ENCODE measurements at regions not wholly inside any gene's neighbourhood (a gene's known extent, or its start where the extent isn't known, plus 50 kb on each side); places are given as distances from the start of the nearest gene placed in this dataset.

GRCh38 chr5:68476854-68477253 is 261.3 kb downstream of the PIK3R1 start:
- no peak for DNase-seq
- intact Hi-C loops (cut with DNase I, micrococcal nuclease): no loop called here
- CTCF ChIA-PET: no interaction called here
- no peak for ATAC-seq
- Mint-ChIP-seq H3K27ac (no peak overlapping the region), H3K27me3 (peaks cover 3% of the 10 kb centered on the region), H3K36me3 (ENCODE audit: low read depth) (no peaks in the 10 kb centered on the region), H3K4me3 (no peak overlapping the region), H3K4me1 (no peaks in the 10 kb centered on the region), H3K9me3 (ENCODE audit: low read depth) (no peaks in the 10 kb centered on the region)
- POLR2A ChIA-PET: no interaction called here

GRCh38 chr5:68478301-68479095 is 262.9 kb downstream of the PIK3R1 start:
- H3K27me3 Mint-ChIP-seq: peaks cover 5% of the 10 kb centered on the region
- H3K9me3 Mint-ChIP-seq (ENCODE audit: low read depth): no peaks in the 10 kb centered on the region
- POLR2A ChIA-PET: no interaction called here
- no peak for DNase-seq
- no peak overlapping the region for H3K27ac Mint-ChIP-seq
- H3K4me1 Mint-ChIP-seq: no peaks in the 10 kb centered on the region
- no peak for ATAC-seq
- no peaks in the 10 kb centered on the region for H3K36me3 Mint-ChIP-seq (ENCODE audit: low read depth)
- H3K4me3 Mint-ChIP-seq: no peak overlapping the region
- intact Hi-C loops (cut with DNase I, micrococcal nuclease): no loop called here
- CTCF ChIA-PET: interaction anchor here (1.1 to 1.9 kb wide), 2 partner anchors 17 to 192 kb away, joined by 4 to 6 read pairs; no protein-coding TSS in a partner anchor

GRCh38 chr5:68479524-68479923 is 264.0 kb downstream of the PIK3R1 start:
- Mint-ChIP-seq H3K36me3 (ENCODE audit: low read depth) (no peaks in the 10 kb centered on the region), H3K4me3 (no peak overlapping the region), H3K27ac (no peak overlapping the region), H3K27me3 (peaks cover 4% of the 10 kb centered on the region), H3K4me1 (no peaks in the 10 kb centered on the region), H3K9me3 (ENCODE audit: low read depth) (no peaks in the 10 kb centered on the region)
- CTCF ChIA-PET: interaction anchor here (1.1 to 1.9 kb wide), 2 partner anchors 18 to 193 kb away, joined by 4 to 6 read pairs; no protein-coding TSS in a partner anchor
- no peak for ATAC-seq
- intact Hi-C loops (cut with DNase I, micrococcal nuclease): no loop called here
- DNase-seq: no peak
- POLR2A ChIA-PET: no interaction called here

- intact Hi-C loops (cut with DNase I, micrococcal nuclease): no loop called here
- H3K36me3 Mint-ChIP-seq (ENCODE audit: low read depth): no peaks in the 10 kb centered on the region
- no peak for ATAC-seq
- no peak overlapping the region for H3K27ac Mint-ChIP-seq
- CTCF ChIA-PET: interaction anchor here (0.6 to 1.0 kb wide), 3 partner anchors 8 to 445 kb away, joined by 3 to 4 read pairs (median 3); no protein-coding TSS in a partner anchor
- no peak overlapping the region for H3K4me3 Mint-ChIP-seq
- H3K4me1 Mint-ChIP-seq: no peaks in the 10 kb centered on the region
- H3K9me3 Mint-ChIP-seq (ENCODE audit: low read depth): no peaks in the 10 kb centered on the region
- POLR2A ChIA-PET: no interaction called here
- H3K27me3 Mint-ChIP-seq: peaks cover 3% of the 10 kb centered on the region
- DNase-seq: no peak
Measured at GRCh38 chr5:68480335-68480940, 264.9 kb downstream of the PIK3R1 start.

GRCh38 chr5:68482199-68482598 is 266.6 kb downstream of the PIK3R1 start:
- Mint-ChIP-seq H3K4me3 (no peak overlapping the region), H3K4me1 (no peaks in the 10 kb centered on the region), H3K36me3 (ENCODE audit: low read depth) (no peaks in the 10 kb centered on the region), H3K9me3 (ENCODE audit: low read depth) (no peaks in the 10 kb centered on the region), H3K27ac (no peak overlapping the region), H3K27me3 (peaks cover 9% of the 10 kb centered on the region)
- DNase-seq (no peak), ATAC-seq (no peak)
- intact Hi-C loops (cut with DNase I, micrococcal nuclease): no loop called here
- POLR2A ChIA-PET: no interaction called here
- CTCF ChIA-PET: no interaction called here

- H3K27ac Mint-ChIP-seq: no peak overlapping the region
- H3K4me1 Mint-ChIP-seq: no peaks in the 10 kb centered on the region
- no peak for DNase-seq
- no peak for ATAC-seq
- ChIA-PET POLR2A (no interaction called here), CTCF (no interaction called here)
- peaks cover 9% of the 10 kb centered on the region for H3K27me3 Mint-ChIP-seq
- H3K4me3 Mint-ChIP-seq: no peak overlapping the region
- intact Hi-C loops (cut with DNase I, micrococcal nuclease): no loop called here
- peaks cover 4% of the 10 kb centered on the region for H3K9me3 Mint-ChIP-seq (ENCODE audit: low read depth)
- H3K36me3 Mint-ChIP-seq (ENCODE audit: low read depth): no peaks in the 10 kb centered on the region
Measured at GRCh38 chr5:68484307-68485068, 268.9 kb downstream of the PIK3R1 start.

- H3K27ac Mint-ChIP-seq: no peak overlapping the region
- intact Hi-C loops (cut with DNase I, micrococcal nuclease): no loop called here
- peaks cover 4% of the 10 kb centered on the region for H3K9me3 Mint-ChIP-seq (ENCODE audit: low read depth)
- no peaks in the 10 kb centered on the region for H3K4me1 Mint-ChIP-seq
- H3K4me3 Mint-ChIP-seq: no peak overlapping the region
- ATAC-seq (no peak), DNase-seq (no peak)
- CTCF ChIA-PET: no interaction called here
- H3K27me3 Mint-ChIP-seq: peaks cover 9% of the 10 kb centered on the region
- H3K36me3 Mint-ChIP-seq (ENCODE audit: low read depth): no peaks in the 10 kb centered on the region
- POLR2A ChIA-PET: no interaction called here
Measured at GRCh38 chr5:68489556-68489955, 274.0 kb downstream of the PIK3R1 start.

- POLR2A ChIA-PET: interaction anchor here (0.5 kb wide), 1 partner anchor 38 kb away, joined by 3 read pairs; no protein-coding TSS in a partner anchor
- intact Hi-C loops (cut with DNase I, micrococcal nuclease): no loop called here
- no peak for ATAC-seq
Measured at GRCh38 chr5:68490406-68490805, 274.9 kb downstream of the PIK3R1 start.

GRCh38 chr5:68494771-68495170 is 279.2 kb downstream of the PIK3R1 start:
- intact Hi-C loops (cut with DNase I, micrococcal nuclease): no loop called here
- peaks cover 3% of the 10 kb centered on the region for H3K27me3 Mint-ChIP-seq
- ChIA-PET CTCF (no interaction called here), POLR2A (no interaction called here)
- H3K36me3 Mint-ChIP-seq (ENCODE audit: low read depth): no peaks in the 10 kb centered on the region
- H3K4me1 Mint-ChIP-seq: no peaks in the 10 kb centered on the region
- ATAC-seq (no peak), DNase-seq (no peak)
- H3K4me3 Mint-ChIP-seq: no peak overlapping the region
- no peak overlapping the region for H3K27ac Mint-ChIP-seq
- H3K9me3 Mint-ChIP-seq (ENCODE audit: low read depth): peaks cover 27% of the 10 kb centered on the region

More at GRCh38 chr5:68490406-68490805, 274.9 kb downstream of the PIK3R1 start:
- Mint-ChIP-seq H3K27ac (no peak overlapping the region), H3K27me3 (peaks cover 9% of the 10 kb centered on the region), H3K9me3 (ENCODE audit: low read depth) (peaks cover 4% of the 10 kb centered on the region), H3K4me3 (no peak overlapping the region), H3K36me3 (ENCODE audit: low read depth) (no peaks in the 10 kb centered on the region), H3K4me1 (no peaks in the 10 kb centered on the region)
- DNase-seq: no peak
- CTCF ChIA-PET: no interaction called here

GRCh38 chr5:68499987-68500386 is 284.4 kb downstream of the PIK3R1 start:
- ATAC-seq: no peak
- intact Hi-C loops (cut with DNase I, micrococcal nuclease): no loop called here

GRCh38 chr5:68500813-68501212 is 285.3 kb downstream of the PIK3R1 start:
- DNase-seq: no peak
- H3K27me3 Mint-ChIP-seq: no peaks in the 10 kb centered on the region
- POLR2A ChIA-PET: no interaction called here
- H3K4me3 Mint-ChIP-seq: no peak overlapping the region
- CTCF ChIA-PET: no interaction called here
- no peak overlapping the region for H3K27ac Mint-ChIP-seq
- H3K9me3 Mint-ChIP-seq (ENCODE audit: low read depth): peaks cover 27% of the 10 kb centered on the region
- ATAC-seq: no peak
- H3K4me1 Mint-ChIP-seq: no peaks in the 10 kb centered on the region
- no peaks in the 10 kb centered on the region for H3K36me3 Mint-ChIP-seq (ENCODE audit: low read depth)
- intact Hi-C loops (cut with DNase I, micrococcal nuclease): no loop called here

More at GRCh38 chr5:68499987-68500386, 284.4 kb downstream of the PIK3R1 start:
- DNase-seq: no peak
- no peak overlapping the region for H3K4me3 Mint-ChIP-seq
- no peaks in the 10 kb centered on the region for H3K36me3 Mint-ChIP-seq (ENCODE audit: low read depth)
- H3K27ac Mint-ChIP-seq: no peak overlapping the region
- no peaks in the 10 kb centered on the region for H3K27me3 Mint-ChIP-seq
- no peaks in the 10 kb centered on the region for H3K4me1 Mint-ChIP-seq
- H3K9me3 Mint-ChIP-seq (ENCODE audit: low read depth): peaks cover 27% of the 10 kb centered on the region
- POLR2A ChIA-PET: no interaction called here
- CTCF ChIA-PET: interaction anchor here (0.6 kb wide), 1 partner anchor 15 kb away, joined by 3 read pairs; no protein-coding TSS in a partner anchor
